ENCODE measurements at regions not wholly inside any gene's neighbourhood (a gene's known extent, or its start where the extent isn't known, plus 50 kb on each side); places are given as distances from the start of the nearest gene placed in this dataset.

GRCh38 chr10:131841661-131842139 lies 59.1 kb upstream of the PPP2R2D start:
- H3K4me1 ChIP-seq = no peaks in the 10 kb centered on the region
- no peak overlapping the region for H3K27ac ChIP-seq
- whole genome bisulfite sequencing, 2 donors (ENCODE audit: low coverage in 1 of 2) = 69 to 93% methylated on average over 5 to 6 of the region's 19 CpGs
- ATAC-seq = no peak
- TF ChIP-seq EP300 (IDR thresholded peaks at IDR 0.05) (no peak), POLR2A (IDR thresholded peaks at IDR 0.05) (no peak), CTCF (IDR thresholded peaks at IDR 0.05) (no peak), POLR2AphosphoS5 (IDR thresholded peaks at IDR 0.05) (no peak)
- peaks cover 6% of the 10 kb centered on the region for H3K27me3 ChIP-seq
- no peaks in the 10 kb centered on the region for H3K9me3 ChIP-seq
- H3K4me3 ChIP-seq = no peak overlapping the region
- no peaks in the 10 kb centered on the region for H3K36me3 ChIP-seq

- ATAC-seq = no peak
- Histone ChIP-seq H3K36me3 (no peaks in the 10 kb centered on the region), H3K27ac (no peak overlapping the region), H3K4me3 (no peak overlapping the region), H3K9me3 (no peaks in the 10 kb centered on the region), H3K27me3 (peaks cover 12% of the 10 kb centered on the region), H3K4me1 (no peaks in the 10 kb centered on the region)
- WGBS, 2 donors (ENCODE audit: low coverage in 1 of 2) = 83 to 100% methylated on average over 1 to 7 of the region's 14 CpGs
- TF ChIP-seq EP300 (IDR thresholded peaks at IDR 0.05) (no peak), POLR2AphosphoS5 (IDR thresholded peaks at IDR 0.05) (no peak), CTCF (IDR thresholded peaks at IDR 0.05) (no peak), POLR2A (IDR thresholded peaks at IDR 0.05) (no peak)
These were observed 58.3 kb upstream of the PPP2R2D start for GRCh38 chr10:131842351-131843088.

GRCh38 chr10:131843089-131843595 lies 57.7 kb upstream of the PPP2R2D start:
- H3K27me3 ChIP-seq = peaks cover 12% of the 10 kb centered on the region
- 93 to 100% methylated on average over 1 to 5 of the region's 8 CpGs for WGBS, 2 donors (ENCODE audit: low coverage in 1 of 2)
- no peak for ATAC-seq
- no peak overlapping the region for H3K27ac ChIP-seq
- H3K36me3 ChIP-seq = no peaks in the 10 kb centered on the region
- no peak for TF ChIP-seq EP300 (IDR thresholded peaks at IDR 0.05)
- no peak for TF ChIP-seq CTCF (IDR thresholded peaks at IDR 0.05)
- no peak for TF ChIP-seq POLR2AphosphoS5 (IDR thresholded peaks at IDR 0.05)
- H3K4me1 ChIP-seq = no peaks in the 10 kb centered on the region
- no peaks in the 10 kb centered on the region for H3K9me3 ChIP-seq
- H3K4me3 ChIP-seq = no peak overlapping the region

- no peak for ATAC-seq
- Histone ChIP-seq H3K27me3 (peaks cover 12% of the 10 kb centered on the region), H3K27ac (no peak overlapping the region), H3K9me3 (no peaks in the 10 kb centered on the region), H3K4me3 (no peak overlapping the region), H3K4me1 (no peaks in the 10 kb centered on the region), H3K36me3 (no peaks in the 10 kb centered on the region)
- no peak for TF ChIP-seq POLR2A (IDR thresholded peaks at IDR 0.05)
- 100% methylated on average over 1 of the region's 16 CpGs; no CpG with 5 or more reads in 1 of the 2 donors for WGBS, 2 donors (ENCODE audit: low coverage in 1 of 2)
These were observed 56.9 kb upstream of the PPP2R2D start for GRCh38 chr10:131843881-131844284.

- 85 to 90% methylated on average over 11 to 16 of the region's 22 CpGs for WGBS, 2 donors (ENCODE audit: low coverage in 1 of 2)
- ATAC-seq = no peak
- Histone ChIP-seq H3K4me1 (no peaks in the 10 kb centered on the region), H3K27ac (no peak overlapping the region), H3K36me3 (no peaks in the 10 kb centered on the region), H3K27me3 (peaks cover 12% of the 10 kb centered on the region), H3K9me3 (no peaks in the 10 kb centered on the region), H3K4me3 (no peak overlapping the region)
- TF ChIP-seq EP300 (IDR thresholded peaks at IDR 0.05) (no peak), POLR2A (IDR thresholded peaks at IDR 0.05) (no peak), POLR2AphosphoS5 (IDR thresholded peaks at IDR 0.05) (no peak), CTCF (IDR thresholded peaks at IDR 0.05) (no peak)
These were observed 56.2 kb upstream of the PPP2R2D start for GRCh38 chr10:131844529-131845084.

All from gastroesophageal sphincter (tissue), 4 donors.